ENCODE measurements at regions not wholly inside any gene's neighbourhood (a gene's known extent, or its start where the extent isn't known, plus 50 kb on each side); places are given as distances from the start of the nearest gene placed in this dataset.
A peak's percentile ranks its signal among the peaks of the same experiment; 100 is the strongest.

DNA sequence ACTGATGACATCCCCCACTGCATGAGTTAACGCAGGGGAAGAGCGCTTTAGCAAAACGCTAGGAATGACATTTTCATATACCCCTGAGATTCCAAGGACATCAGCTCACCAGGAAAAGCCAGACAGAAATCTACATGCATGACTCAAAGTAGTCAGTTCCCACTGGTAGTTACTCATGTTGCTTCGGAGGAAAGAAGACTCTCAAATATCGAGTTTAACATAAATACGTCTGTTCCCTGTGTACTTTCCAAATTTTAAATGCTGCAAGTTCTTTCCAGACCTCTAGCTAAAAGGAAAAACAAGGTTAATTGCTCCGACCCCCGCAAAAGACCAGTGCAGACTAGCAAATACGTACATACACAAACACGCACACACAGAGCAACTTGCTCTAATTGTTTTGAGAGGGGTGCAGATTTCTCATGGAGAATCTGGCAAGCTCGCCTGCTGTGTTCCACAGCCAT, 115.4 kb upstream of the PRICKLE2 start:
- intact Hi-C loops (cut with DNase I) = no loop called here
- ATAC-seq (peak; percentile 30 to 32), DNase-seq (no peak)

DNA sequence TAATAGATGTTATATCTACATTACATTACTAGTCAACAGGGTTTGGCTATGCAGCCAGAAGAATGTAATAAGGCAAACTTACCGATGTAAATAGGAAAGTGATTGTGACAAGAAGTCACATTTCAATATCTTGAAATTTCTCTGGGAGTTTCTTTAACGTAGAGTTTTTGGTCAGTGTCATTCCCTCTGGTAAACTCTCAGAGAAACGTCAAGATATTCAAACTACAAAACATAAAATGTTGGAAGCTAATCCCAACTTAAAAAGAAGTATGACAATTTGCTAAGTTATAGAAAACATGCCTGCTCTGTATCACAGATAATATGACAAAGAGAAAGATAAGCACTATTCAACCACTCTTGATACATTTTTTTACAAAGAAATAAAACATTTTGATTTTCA, 111.2 kb upstream of the PRICKLE2 start:
- DNase-seq = no peak
- intact Hi-C loops (cut with DNase I) = no loop called here
- no peak for ATAC-seq

DNA sequence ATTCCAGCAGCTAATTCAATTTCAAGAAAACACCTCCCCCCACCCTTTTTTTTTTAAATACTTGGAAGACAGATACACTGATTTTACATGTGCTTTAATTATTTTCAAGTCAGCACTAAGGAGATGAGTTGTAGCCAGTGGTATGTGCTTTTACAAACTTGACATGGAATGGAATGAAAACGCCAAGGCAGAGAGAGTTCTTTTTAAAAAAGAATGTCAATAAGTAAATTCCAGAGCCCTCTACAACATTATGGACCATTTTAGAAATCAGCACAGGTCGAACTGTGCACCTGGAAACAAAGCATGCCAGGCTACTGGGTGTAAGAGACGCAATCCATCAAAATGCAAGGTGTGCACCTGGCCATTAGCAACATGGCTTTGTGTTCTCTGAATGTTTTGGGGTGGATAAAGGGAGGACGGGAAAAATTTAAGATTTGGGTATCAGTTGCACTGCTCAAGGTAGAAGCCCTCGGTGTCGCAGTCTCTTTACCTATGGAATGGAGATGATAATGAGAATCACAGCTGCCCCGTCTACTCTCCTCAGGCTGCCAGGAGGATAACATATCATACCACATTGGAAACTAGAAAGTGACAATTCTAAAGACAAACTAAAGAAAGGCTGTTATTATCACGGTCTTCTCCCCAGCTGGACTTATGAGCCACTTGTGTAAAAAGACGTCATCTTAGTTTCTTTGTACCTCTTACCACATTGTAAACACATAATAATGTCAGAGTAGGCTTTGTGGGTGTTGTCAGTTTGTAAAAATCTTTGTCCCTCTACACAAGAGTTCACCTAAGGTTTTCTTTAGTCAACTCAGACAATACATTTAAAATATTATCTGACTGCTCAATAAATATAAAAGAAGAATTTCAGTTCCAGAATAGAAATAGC, 107.4 kb upstream of the PRICKLE2 start:
- intact Hi-C loops (cut with DNase I) = no loop called here
- ATAC-seq (no peak), DNase-seq (no peak)

DNA sequence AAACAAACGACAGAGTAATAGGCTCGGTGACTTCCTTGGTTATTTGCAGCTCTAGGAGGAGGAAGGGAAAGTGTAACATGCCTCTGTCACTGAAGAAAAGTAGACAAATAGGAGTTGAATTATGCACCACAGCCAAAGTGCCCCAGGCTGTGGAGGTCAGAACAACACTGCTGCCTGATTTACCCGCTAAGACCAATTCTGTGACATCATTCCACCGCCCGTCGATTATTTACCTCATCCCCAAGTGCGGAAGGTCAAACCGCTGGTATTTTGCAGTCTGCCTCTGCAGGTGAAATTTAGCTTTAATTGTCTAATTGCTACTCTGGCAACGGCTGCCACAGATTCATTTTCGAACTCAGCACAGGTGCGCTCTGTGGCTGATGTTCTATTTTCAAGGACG, 106.3 kb upstream of the PRICKLE2 start:
- intact Hi-C loops (cut with DNase I) = no loop called here
- DNase-seq (no peak), ATAC-seq (no peak)

DNA sequence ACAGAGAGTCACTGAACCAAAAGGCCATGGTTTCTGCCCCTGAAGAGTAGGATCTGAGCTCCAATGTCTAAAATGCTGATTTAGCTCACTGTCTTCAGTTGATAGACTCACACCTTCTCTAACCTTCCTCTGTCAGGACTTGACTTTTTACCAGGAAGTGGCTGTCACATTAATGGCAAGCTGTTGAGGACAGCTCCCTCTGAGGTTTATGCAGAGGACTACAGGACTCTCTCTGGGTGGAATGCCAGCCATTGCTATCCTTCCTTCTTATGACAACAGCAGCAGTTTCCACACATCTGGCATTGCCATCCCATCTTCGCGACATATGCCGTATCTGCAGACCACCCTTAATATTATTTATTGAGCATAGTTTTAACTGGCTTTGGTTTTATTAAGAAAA, 103.8 kb upstream of the PRICKLE2 start:
- DNase-seq (no peak), ATAC-seq (no peak)
- intact Hi-C loops (cut with DNase I) = loop anchor here in 1 of 2 donors (10.0 kb wide), 1 partner anchor 64 kb away; no protein-coding TSS in a partner anchor

DNA sequence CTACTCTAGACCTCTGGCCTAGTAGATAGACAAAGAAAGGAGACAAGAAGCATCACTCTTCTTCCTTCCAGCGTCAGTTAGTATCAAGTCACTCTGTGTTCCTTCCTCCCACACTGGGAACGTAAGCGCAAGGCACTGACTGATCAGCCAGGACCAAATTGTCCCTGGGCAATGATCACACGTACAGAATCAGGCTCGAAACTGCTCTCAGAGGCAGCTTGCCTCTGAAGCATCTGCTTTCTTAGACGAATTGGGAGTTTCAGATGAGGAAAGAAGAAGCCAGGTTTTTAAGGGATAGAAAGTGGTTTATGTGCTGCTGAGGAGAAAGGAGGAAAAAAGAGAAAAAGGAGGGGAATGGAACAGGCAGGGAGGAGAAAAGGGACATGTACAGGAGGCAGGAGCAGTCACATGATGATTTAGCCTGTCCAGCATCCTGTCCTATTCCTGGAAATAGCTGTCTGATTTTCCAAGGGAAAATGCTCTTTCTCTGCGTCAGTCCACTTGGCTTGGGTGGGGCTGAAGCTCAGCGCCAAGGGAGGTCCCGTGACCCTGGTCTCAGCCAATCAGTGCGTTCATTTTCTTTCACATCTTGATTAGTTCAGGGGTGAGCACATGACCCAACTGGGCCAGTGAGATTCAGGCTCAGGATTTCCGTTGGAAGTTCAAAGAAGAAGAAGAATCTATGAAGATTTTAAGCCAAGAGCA, 102.0 kb upstream of the PRICKLE2 start:
- ATAC-seq = peak; percentile 94 to 97
- intact Hi-C loops (cut with DNase I) = loop anchor here in 1 of 2 donors (10.0 kb wide), 1 partner anchor 62 kb away; no protein-coding TSS in a partner anchor
- peak; percentile 81 for DNase-seq

DNA sequence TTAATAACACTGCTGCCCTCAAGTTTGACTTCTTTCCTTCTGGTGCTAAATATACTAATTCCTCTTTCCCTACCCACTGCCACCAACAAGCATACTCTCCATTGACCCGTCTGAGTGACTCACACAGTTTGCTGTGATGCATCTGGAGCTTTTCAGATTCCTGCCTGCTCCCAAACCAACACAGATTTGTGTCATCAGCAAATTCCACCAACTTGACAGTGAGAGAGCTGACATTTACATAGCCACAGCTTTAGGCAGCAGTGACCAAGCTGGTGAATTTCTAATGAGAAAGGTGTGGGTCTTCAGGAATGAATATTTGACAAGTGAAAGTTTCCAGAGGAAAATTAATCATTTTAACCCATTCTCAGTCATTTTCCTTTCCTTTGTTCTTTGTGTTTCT, 96.5 kb upstream of the PRICKLE2 start:
- DNase-seq (no peak), ATAC-seq (peak in 1 of 2 donors; percentile 76)

DNA sequence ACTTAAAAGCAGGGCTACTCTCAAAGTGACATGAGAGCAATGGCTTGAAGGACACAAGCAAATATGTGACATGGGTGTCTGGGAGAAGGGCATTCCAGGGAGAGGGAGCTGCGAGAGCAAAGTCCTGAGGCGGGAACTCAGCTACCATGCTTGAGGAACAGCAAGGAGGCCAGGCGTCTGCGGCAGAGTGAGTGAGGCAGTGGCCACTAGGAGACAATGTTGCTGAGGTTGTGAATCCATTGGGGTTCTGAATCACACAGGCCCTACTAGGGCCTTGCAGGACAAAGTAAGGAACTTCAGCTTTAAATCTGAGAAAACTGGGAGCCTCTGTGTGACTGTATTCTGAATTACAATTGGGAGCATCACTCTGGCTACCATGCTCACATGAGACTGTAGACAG, 94.1 kb upstream of the PRICKLE2 start:
- intact Hi-C loops (cut with DNase I) = no loop called here
- DNase-seq (no peak), ATAC-seq (peak in 1 of 2 donors; percentile 20)

More for the DNA sequence above, 96.5 kb upstream of the PRICKLE2 start:
- intact Hi-C loops (cut with DNase I) = loop anchor here in 1 of 2 donors (10.0 kb wide), 1 partner anchor 57 kb away; no protein-coding TSS in a partner anchor

DNA sequence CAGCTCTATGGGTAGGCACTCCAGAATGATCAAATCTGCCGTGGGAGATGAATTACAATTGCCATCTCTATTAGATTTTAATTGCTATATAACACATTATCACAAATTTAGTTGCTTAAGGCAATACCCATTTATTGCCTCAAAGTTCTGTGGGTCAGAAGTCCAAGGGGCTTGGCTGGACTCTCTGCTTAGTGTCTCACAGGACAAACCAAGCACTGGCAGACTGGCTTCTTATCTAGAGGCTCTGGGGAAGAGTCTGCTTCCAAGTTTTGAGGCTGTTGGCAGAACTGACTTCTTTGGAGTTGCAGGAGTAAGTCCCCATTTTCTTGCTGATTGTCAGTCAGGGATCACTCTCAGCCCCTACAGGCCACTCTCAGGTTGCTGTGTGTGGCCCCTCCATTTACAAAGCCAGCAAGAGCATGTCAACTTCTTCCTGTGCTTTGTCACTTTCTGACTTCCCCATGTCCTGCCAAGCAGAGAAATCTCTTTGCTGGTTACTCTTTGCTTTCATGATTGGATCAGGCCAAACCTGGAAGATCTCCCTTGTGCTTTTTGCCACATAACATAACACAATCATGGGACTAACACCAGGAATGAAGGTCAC, 93.5 kb upstream of the PRICKLE2 start:
- intact Hi-C loops (cut with DNase I) = no loop called here
- DNase-seq = no peak
- peak in 1 of 2 donors; percentile 91 for ATAC-seq

DNA sequence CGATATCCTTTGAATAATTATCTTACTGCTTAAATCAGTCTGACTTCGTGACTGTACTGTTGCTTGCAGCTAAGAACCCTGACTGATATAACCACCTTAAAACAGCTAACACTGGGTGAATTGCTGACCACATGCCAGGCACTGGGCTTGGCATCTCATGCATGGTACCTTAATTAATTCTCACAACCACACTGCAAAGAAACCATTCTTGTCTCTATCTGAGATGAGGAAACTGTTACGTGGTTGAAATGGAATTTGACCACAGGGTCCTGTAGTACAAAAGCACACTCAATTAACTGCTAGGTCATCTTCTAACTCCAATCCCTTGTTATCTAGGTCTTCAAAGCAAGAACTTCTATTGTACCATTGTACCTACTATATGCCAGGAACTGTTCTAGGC, 92.7 kb upstream of the PRICKLE2 start:
- intact Hi-C loops (cut with DNase I) = no loop called here
- ATAC-seq (no peak), DNase-seq (no peak)

DNA sequence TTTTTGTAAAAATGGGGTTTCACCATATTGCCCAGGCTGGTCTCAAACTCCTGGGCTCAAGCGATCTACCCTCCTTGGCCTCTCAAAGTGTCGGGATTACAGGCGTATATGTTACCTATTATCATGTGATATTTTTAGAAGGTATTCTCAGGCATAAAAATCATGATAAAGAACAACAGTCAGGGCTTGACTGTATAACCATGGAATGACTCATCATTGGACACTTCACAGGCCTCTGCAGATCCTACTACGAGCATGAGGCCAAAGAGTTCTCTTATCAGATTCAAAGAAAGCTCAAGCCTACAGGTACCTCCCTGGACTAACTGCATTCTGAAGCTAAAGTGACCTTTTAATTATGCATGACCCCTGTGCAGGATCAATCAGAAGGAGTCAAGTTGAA, 91.7 kb upstream of the PRICKLE2 start:
- no peak for DNase-seq
- intact Hi-C loops (cut with DNase I) = no loop called here
- peak in 1 of 2 donors; percentile 51 for ATAC-seq

DNA sequence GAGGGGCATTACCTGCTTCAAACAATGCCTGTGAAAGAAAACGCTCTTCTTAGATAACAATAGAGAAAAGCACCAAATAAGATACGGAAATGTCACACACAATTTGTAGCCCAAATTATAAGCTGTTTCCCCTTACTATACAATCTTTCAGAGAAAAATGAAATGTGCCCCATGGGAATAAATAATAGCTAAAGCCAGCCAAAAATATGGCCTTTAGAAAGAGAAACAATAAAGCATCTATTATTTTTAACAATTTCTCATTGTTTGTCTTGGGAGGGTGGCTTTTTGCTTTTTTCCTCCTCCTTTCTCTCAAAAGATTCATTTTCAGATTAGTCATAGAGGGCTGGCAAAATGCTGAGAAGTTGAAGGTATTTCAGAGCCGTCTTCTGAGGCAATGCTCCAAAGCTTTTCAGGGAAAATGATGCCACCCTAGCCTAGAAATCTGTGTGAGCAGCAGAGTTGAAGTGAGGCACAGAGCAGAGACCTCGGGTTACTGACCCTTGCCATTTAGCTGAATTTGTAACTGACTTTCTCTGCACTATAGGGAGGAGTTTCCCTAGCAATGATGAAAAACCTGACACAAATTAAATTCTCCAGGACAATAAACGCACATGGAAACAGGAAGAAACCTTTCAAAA, 86.3 kb upstream of the PRICKLE2 start:
- intact Hi-C loops (cut with DNase I) = no loop called here
- DNase-seq = no peak
- ATAC-seq = peak; percentile 33 to 53

DNA sequence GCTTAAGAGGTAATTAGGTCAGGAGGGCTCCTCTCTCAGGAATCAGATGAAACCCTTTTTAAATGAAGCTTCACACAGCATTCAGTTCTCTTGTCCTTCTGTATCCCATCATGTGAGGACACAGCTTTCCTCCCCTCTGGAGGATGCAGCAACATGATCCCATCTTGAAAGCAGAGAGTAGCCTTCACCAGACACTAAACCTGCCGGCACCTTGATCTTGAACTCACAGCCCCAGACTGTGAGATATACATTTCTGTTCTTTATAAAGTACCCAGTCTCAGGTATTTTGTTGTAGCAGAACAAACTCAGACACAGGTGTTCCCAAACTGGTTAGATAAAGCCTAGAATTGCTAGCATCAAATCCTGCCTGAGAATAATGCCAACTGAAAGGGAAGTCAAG, 83.7 kb upstream of the PRICKLE2 start:
- ATAC-seq (no peak), DNase-seq (no peak)
- intact Hi-C loops (cut with DNase I) = no loop called here

DNA sequence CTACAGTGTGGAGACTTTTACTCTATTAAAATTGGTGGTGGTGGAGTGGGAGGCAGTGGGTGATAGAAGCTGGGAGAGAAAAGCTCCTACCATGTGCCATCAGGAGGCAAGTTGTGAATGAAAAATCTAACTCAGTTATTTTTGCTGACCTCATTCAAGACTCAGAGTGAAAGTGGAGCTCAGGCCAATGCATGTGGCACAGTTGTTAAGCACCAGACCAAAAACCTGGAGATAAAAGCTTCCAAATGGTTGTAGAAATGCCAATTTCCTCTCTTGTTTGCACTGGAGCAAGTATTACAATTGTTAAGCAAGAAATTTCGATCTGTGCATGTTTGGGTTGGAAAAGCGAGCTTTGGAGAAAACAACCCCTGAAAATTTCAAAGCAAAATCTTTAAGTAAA, 81.5 kb upstream of the PRICKLE2 start:
- peak in 1 of 2 donors; percentile 67 for ATAC-seq
- intact Hi-C loops (cut with DNase I) = no loop called here
- DNase-seq = no peak

DNA sequence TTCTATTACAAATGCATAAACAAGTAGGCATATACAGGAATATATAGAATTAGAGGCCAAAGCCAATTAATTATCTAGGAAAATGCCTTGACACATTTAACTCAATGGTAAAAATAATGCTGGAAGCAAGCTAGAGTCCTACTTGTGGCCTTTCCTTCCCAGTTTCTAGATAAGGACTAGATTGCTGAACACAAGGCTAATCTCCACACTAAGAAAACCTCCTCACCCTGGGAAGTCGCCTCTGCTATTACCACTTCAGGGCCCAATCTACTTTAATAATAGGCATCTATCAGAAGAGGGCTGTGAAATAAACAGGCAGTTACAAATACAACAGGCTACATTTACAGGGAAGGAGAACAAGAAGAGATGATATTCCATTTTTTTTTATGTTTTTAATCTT, 80.5 kb upstream of the PRICKLE2 start:
- intact Hi-C loops (cut with DNase I) = no loop called here
- DNase-seq = no peak
- ATAC-seq = no peak

DNA sequence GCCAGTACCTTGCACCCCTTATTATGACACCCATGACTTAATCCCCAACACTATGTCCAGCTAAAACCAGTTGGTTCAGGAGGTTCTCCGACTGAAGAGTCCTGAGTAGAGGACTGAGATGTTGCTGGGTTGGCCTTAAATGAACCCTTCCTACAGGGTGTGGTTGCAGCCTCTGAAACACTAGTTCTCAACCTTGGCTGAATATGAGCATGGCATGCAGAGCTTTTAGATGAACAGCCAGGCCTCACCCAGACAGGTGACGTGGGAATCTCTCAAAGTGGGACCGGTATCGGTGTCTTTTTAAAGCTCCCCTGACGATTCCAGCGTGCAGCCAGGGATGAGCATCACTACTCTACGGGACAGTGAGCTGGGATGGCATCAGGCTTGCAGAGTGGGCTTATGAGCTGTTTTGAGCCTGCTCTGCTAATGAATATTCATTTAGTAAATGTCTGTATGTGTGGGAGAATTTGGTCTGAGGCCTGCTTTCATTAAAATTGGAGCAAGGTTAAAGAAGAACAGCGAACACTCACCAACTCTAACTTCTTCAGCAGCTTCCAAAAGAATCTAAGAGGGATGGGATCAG, 79.7 kb upstream of the PRICKLE2 start:
- DNase-seq (no peak), ATAC-seq (no peak)
- intact Hi-C loops (cut with DNase I) = no loop called here

DNA sequence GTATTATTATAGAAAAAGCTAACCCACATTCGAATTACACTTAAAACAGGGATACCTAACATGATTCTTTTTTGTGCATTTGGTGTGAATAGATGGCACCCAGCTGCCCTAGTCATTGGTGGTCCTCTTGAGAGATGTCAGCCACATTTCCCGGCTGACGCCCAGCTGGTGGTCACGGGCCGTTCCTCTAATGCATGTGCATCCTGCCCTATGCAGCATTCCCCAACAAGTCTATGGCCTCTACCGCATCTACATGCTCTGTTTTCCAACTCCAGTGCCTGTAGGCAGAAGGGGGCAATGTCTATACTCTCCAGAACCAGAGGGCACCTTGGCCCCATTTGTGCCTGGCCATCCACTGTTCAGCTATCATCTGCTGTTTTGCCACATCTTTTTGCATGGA, 78.6 kb upstream of the PRICKLE2 start:
- intact Hi-C loops (cut with DNase I) = no loop called here

DNA sequence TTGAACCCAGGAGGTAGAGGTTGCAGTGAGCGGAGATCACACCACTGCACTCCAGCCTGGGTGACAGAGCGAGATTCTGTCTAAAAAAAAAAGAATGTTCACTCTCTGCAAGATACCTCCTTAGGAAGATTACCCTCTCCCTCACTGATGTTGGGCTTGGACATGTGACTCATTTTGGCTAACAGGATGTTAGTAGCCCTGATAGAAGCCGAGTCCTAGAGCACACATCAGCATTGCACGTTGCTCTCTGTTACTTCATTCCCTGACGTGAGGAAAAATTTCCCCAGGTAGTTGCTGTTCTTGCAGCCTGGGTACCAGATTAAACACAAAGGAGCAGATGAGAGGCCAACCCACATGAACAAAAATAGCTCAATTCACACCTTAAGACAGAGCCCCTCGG, 78.1 kb upstream of the PRICKLE2 start:
- intact Hi-C loops (cut with DNase I) = no loop called here
- DNase-seq = no peak
- no peak for ATAC-seq

More for the DNA sequence above, 78.6 kb upstream of the PRICKLE2 start:
- ATAC-seq = no peak
- no peak for DNase-seq

DNA sequence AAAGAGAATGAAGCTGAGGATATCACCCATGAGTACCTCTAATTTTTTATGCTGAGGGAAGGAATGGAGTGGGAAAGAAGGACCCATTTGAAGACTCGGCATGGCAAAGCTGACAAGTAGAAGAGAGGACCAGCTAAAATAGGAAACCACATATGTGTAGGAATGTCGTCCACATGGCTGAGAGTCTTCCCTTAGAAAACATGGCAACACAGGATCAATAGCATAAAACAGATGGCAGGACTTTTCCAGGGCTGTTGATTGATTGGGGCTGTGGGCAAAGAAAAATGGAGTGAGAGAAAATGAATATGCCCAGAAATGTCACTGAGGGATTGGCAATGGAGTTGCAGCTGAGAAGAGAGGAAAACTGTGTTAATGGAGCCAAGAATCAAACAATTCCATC, 76.2 kb upstream of the PRICKLE2 start:
- intact Hi-C loops (cut with DNase I) = no loop called here
- DNase-seq (no peak), ATAC-seq (no peak)

All from left cardiac atrium (tissue), 4 donors.